ENCODE measurements at regions not wholly inside any gene's neighbourhood (a gene's known extent, or its start where the extent isn't known, plus 50 kb on each side); places are given as distances from the start of the nearest gene placed in this dataset.

DNA sequence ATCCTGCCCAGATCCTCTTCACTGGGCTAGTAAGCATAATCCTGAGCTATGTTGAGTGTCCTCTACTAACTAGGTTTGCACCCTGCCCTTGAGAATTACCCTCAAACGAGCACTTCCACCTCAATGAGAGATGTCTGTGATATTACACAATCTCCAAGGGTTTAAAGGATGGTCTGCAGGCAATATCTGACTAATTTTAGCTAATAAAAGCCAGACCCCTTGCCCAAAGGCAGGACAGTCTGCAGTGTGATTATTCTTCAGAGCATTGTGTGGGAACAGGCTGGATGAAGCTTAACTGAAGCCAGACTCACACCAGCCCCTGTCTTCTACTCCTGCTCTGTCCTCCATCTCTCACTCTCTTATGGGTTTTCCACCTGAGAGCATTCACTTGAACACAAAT is 544.9 kb upstream of the DDX18 start:
- ChIA-PET POLR2A (no interaction called here), CTCF (no interaction called here)
- TF ChIP-seq, protein P1, sequence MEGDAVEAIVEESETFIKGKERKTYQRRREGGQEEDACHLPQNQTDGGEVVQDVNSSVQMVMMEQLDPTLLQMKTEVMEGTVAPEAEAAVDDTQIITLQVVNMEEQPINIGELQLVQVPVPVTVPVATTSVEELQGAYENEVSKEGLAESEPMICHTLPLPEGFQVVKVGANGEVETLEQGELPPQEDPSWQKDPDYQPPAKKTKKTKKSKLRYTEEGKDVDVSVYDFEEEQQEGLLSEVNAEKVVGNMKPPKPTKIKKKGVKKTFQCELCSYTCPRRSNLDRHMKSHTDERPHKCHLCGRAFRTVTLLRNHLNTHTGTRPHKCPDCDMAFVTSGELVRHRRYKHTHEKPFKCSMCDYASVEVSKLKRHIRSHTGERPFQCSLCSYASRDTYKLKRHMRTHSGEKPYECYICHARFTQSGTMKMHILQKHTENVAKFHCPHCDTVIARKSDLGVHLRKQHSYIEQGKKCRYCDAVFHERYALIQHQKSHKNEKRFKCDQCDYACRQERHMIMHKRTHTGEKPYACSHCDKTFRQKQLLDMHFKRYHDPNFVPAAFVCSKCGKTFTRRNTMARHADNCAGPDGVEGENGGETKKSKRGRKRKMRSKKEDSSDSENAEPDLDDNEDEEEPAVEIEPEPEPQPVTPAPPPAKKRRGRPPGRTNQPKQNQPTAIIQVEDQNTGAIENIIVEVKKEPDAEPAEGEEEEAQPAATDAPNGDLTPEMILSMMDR (IDR thresholded peaks at IDR 0.05; ENCODE audit: insufficient read depth, low read depth, low read length): no peak
- Histone ChIP-seq H3K4me3 (ENCODE audit: low read depth, low read length) (no peak overlapping the region), H3K27me3 (ENCODE audit: control insufficient read depth, insufficient read depth, low read length) (no peaks in the 10 kb centered on the region), H3K36me3 (ENCODE audit: control insufficient read depth, insufficient read depth, low read length) (no peaks in the 10 kb centered on the region)
- no peak for DNase-seq (ENCODE audit: low read depth)

- no peak overlapping the region for H3K4me3 ChIP-seq (ENCODE audit: low read depth, low read length)
- ChIA-PET POLR2A (interaction anchor here (0.7 kb wide), 1 partner anchor 195 kb away, joined by 3 read pairs; no protein-coding TSS in a partner anchor), CTCF (no interaction called here)
- TF ChIP-seq, protein P1 (IDR thresholded peaks at IDR 0.05; ENCODE audit: insufficient read depth, low read depth, low read length): no peak
- no peaks in the 10 kb centered on the region for H3K27me3 ChIP-seq (ENCODE audit: control insufficient read depth, insufficient read depth, low read length)
- DNase-seq (ENCODE audit: low read depth): no peak
- no peaks in the 10 kb centered on the region for H3K36me3 ChIP-seq (ENCODE audit: control insufficient read depth, insufficient read depth, low read length)
Measured at GRCh38 chr2:117271631-117272030, 542.9 kb upstream of the DDX18 start.

DNA sequence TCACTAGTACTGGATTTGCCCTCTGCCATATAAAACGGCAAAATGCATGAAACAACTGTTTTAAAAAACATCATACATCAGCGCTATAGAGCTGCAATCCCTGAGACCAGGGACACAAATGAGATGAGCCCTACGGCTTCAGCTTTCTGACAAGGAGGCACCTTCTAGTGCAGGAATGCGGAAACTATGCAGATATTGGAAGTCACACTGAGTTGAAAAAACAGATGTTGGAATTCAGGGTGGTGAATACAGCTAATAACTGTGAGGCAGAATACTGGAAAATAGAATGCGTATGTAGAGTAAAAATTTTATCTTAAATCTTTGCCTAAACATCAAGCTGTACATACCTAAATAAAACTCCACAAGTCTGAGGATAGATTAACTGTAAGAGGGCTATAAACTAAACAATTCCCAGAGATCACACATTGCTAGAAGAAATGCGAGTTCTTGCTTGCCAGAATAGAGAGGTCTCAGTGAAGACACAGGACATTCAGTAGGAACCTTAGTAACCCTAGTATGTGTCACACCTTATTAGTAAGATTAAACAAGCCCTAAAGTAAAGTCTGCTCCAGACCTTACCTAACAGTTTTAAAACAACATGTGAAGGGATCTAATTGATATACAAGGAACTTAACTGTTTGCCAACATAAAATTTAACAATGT is 541.4 kb upstream of the DDX18 start:
- ChIA-PET POLR2A (no interaction called here), CTCF (no interaction called here)
- H3K36me3 ChIP-seq (ENCODE audit: control insufficient read depth, insufficient read depth, low read length): no peaks in the 10 kb centered on the region
- H3K27me3 ChIP-seq (ENCODE audit: control insufficient read depth, insufficient read depth, low read length): no peaks in the 10 kb centered on the region
- no peak for DNase-seq (ENCODE audit: low read depth)
- no peak overlapping the region for H3K4me3 ChIP-seq (ENCODE audit: low read depth, low read length)
- TF ChIP-seq, protein P1 (IDR thresholded peaks at IDR 0.05; ENCODE audit: insufficient read depth, low read depth, low read length): no peak

GRCh38 chr2:117293012-117293411 is 521.5 kb upstream of the DDX18 start:
- TF ChIP-seq, protein P1 (IDR thresholded peaks at IDR 0.05; ENCODE audit: insufficient read depth, low read depth, low read length): no peak
- no peaks in the 10 kb centered on the region for H3K36me3 ChIP-seq (ENCODE audit: control insufficient read depth, insufficient read depth, low read length)
- no peak for DNase-seq (ENCODE audit: low read depth)
- ChIA-PET CTCF (no interaction called here), POLR2A (no interaction called here)
- no peak overlapping the region for H3K4me3 ChIP-seq (ENCODE audit: low read depth, low read length)
- H3K27me3 ChIP-seq (ENCODE audit: control insufficient read depth, insufficient read depth, low read length): no peaks in the 10 kb centered on the region

DNA sequence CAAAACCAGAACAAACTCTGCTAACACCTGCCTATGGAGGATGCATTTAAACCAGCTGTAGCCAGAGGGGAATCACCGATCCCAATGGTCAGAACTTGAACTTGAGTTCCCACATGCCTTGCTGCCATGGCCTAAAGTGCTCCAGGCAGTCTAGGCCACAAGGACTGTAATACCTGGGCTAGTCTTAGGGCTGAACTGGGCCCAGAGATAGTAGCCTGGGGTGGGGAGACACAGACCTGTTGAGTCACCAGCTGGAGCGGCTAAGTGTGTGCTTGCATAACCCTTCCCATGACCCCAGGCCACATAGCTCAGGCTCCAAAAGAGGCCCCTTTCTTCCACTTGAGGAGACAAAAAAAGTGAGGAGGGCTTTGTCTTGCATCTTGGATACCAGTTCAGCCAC is 515.0 kb upstream of the DDX18 start:
- no peak for DNase-seq (ENCODE audit: low read depth)
- Histone ChIP-seq H3K4me3 (ENCODE audit: low read depth, low read length) (no peak overlapping the region), H3K27me3 (ENCODE audit: control insufficient read depth, insufficient read depth, low read length) (no peaks in the 10 kb centered on the region), H3K36me3 (ENCODE audit: control insufficient read depth, insufficient read depth, low read length) (no peaks in the 10 kb centered on the region)
- POLR2A ChIA-PET: no interaction called here
- TF ChIP-seq, protein P1 (IDR thresholded peaks at IDR 0.05; ENCODE audit: insufficient read depth, low read depth, low read length): no peak
- CTCF ChIA-PET: no interaction called here

All from BJ (cell line).